ENCODE measurements at regions not wholly inside any gene's neighbourhood (a gene's known extent, or its start where the extent isn't known, plus 50 kb on each side); places are given as distances from the start of the nearest gene placed in this dataset.
A peak's percentile ranks its signal among the peaks of the same experiment; 100 is the strongest.

DNA sequence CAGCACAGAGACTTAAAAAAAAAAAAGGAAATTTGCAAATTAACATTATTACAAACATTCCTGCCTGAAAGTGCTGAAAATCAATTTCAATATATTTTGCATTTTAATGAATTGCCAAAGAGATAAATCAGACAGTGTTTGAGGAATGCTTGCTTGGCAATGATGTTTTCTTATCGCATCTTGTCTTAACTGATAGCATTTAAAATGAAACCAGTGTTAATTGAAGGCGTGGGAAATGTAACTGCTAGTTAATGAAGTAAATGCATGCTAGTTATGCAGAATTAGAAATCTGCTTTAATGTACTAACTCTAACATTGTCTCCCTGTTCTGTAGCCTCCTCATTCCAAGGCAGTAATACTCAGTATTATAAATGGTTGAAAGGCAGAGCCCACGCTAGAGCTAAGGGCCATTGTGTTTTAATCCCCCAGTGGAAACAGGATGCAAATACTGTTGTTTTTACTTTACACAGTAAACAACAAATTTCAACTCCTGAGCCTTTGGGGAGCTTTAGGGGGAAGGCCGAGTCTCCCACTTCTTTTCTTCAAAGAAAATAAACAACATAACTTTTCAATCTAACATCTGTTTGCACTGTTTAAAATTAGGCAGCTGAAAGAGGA, 586.9 kb downstream of the TLE4 start:
- no peak for DNase-seq

DNA sequence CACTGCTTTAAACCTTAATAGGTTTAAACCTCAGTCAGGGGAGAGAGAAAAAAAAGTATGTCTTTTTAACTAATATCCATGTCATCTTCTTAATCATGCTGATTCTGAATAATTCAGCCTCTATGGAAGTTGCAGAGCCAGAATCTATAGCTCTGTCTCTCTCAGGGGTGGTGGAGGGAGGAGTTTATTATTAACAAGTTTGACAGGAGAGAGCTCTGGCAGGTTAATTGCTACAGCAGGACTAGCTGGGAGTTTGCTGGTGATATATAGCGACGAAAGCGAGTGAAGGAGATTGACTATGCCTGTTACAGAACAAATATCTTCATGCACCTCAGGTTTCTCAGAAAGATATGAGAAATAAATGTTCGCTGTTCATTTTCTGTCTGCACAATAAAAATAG, 586.4 kb downstream of the TLE4 start:
- DNase-seq = no peak

DNA sequence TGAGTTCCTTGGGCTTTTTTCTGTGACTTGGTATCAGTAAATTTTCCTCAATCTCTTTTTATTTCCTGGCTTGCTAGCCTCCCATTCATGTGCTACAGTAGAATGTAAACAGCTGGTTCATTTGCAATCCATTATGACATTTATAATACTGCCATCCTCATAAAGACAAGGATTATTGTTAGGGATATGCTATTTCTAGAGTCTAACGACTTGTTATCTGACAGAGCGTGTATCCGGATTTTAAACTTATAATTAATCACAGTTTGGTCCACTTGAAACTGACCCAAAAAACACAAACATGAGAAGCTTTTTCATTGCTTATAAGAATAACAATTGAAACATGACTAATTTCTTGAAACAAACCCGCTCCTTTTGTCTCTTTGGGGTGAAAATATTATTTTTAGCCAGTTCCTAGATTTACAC, 585.8 kb downstream of the TLE4 start:
- peak; percentile 3 for DNase-seq

DNA sequence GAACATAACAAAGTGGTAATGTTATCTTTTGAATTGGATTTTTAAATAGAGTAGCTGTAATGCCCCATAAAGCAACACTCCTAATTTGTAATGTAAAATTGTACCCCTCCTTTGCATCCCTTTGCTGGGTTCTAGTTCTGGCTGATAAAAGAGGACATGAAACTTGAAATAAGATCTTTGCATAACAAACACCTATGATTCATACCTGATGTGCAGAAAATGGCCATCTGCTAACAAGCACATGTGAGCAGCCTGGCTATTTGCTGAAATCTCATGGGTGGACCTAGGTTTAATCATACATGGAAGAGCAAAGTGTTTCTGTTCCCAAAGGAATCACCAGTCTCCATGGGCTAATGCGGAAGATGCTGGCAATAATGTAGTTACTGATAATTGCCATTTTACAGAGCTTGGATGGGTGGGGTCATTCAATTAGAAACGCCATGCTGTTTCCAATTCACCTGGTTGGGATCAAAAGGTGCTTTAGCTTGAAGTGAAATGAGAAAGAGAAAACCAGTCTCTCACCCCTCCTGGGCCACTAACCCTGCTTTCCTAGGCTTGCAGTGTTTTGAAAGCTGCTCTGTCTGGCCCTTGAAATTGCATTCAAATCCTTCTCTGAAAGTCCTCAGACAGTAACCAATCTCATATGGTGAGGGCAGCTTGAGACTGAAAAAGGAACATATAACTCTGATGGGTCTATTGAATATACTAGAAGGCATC, 585.1 kb downstream of the TLE4 start:
- DNase-seq = peak; percentile 56

DNA sequence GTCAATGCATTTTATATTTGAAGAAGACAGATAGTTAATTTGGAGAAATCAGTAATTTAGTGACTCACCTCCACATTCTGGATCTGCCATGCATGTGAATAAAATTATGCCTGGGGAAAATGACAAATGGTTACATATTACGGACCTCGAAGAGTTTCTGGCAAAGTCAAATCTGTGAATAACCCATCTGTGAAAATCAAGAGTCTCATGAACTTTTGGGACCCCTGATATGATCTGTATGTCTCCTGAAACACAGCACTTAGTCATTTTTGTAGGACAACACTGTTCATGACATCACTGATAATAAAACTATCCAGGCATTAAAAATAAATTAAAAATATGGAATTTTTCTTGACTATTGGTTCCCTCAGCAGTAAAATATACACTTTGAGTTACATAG, 584.5 kb downstream of the TLE4 start:
- no peak for DNase-seq

DNA sequence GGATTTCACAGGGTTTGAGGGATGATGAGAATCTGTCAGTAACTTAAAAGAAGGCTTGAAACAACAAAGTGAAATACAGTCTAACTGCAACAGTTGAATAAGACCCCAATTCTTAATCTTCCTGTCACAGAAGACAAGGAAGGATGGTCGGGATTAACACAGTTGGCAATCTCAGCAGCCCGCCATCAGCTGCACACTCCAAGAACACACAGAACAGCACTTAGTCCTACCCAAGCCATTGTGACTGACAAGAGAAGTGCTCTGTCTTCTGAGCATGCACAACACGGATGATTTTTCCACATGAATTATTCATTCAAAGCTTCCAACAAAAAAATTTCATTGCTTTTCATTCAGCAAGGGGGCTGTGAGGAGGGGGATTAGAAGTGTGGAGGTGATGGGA, 576.1 kb downstream of the TLE4 start:
- DNase-seq = no peak

DNA sequence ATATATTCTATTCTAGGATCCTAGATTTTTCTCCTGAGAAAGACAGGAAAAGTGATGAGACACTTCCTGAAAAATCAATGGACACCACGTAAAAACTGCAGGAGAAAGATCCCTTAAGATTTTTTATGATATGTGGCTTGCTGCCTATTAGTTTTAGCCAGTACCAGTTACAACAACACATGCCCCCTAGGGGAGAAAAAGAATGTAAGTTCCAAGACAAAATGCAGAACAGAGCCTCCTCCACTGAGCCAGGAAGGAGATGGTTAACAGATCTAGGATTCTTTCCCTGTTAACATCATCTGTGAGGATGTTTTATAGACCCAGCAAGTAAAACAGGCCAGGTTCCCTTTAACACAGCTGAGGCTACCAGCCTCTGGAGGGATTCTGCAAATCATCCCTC, 574.7 kb downstream of the TLE4 start:
- DNase-seq = no peak

DNA sequence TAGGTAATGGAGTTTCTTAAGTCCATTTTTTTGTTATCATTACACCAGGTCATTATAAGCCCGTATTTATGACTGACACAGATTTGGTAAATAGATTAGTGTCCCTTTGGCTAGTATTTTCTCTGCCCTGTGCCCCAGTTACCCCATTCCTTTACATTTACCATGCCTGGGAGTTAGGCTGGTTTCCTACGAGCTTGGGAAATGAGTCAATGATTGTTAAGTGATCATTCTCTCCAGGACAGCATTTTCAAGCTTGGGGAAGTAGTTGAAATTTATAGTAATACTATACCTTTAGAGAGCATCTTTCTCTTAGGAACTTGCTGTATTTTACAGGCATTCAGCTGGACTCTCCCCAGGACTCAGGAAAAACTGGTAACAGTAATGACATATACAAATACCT, 573.1 kb downstream of the TLE4 start:
- DNase-seq = no peak

DNA sequence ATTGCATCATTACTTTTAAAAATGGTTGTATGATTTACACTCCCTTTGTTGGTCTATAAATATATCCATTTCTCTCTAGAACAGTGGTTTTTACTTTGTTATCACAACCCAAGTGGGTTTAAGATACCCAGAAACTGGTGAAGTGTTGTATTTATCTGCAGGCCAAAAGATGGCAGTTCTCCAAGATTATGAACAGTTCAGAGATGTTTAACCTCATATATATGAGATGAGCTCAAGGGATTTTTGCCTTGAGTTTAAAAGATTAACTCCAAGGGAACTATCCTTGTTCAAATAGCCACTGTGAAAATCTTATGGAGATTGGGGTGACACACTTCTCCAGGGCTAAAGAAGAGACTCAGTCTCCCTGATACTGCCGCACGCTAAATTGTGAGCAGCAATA, 572.6 kb downstream of the TLE4 start:
- DNase-seq = no peak

DNA sequence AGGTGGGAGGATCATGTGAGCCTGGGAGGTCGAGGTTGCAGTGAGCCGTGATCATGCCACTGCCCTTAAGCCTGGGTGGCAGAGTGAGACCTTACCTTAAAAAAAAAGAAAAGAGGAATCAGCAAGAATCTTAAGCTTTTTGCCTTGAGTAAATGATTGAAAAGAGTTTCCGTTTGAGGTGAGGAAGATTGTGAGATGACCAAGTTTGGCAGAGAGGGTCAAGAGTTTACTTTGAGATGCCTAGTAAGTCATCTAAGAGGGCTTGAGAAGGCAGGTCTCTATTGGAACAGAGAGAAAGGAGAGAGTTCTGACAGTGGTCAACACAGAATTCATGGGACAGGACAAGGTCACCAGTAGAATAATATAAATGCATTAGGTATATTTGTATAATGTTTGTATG, 572.1 kb downstream of the TLE4 start:
- no peak for DNase-seq

DNA sequence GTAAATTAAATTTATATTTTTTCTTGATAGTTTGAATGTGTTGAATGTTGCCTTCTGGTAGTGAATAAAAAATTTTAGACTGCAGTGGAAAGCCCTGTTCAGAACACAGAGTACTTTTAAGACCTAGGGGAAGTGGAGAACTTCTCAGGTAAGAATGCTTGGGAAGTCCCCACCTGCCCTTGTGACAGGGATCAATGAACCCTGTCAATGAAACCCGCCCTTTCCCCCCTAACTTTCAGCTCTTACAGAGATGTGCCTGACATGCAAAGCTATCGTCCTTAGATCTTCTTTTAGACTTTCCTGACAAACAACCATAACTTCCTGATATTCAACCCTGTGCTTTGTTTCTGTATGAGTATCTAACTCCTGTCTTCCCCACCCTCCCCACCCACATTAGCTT, 562.7 kb downstream of the TLE4 start:
- no peak for DNase-seq

DNA sequence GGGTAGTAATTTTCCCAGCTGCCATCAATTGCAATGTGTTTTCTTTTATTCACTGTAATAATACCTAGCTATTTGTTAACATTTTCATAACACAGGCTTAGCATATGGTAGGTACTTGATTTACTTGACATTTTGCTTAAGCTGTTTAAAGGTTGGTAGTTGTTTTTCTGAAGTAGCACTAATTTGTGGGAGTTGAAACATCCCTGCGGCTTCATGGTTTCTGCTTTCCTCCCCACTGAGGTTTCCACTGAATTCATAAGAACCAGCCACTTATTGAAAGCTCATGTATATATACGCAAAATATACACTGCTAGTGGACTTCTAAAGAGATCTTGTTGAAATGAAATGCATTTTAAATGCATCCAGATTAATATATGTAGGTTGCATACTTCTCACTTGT, 559.9 kb downstream of the TLE4 start:
- DNase-seq = no peak

DNA sequence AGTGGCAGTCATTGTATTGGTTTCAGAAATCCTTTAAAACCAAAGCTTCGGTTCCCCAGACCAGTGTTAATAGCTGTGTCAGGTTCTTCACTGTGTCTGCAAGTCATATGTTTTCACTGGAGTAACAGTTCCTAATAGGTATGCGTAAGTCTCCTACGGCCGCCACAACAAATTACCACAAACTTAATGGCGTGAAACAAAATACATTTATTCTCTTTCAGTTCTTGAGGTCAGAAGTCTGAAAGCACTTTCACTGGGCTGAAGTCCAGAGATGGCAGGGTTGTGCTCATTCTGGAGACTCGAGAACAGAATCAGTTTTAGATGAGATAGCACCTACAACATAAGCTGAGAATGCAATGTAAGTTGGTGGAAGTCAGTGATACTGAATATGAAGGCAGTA, 556.2 kb downstream of the TLE4 start:
- DNase-seq = no peak

DNA sequence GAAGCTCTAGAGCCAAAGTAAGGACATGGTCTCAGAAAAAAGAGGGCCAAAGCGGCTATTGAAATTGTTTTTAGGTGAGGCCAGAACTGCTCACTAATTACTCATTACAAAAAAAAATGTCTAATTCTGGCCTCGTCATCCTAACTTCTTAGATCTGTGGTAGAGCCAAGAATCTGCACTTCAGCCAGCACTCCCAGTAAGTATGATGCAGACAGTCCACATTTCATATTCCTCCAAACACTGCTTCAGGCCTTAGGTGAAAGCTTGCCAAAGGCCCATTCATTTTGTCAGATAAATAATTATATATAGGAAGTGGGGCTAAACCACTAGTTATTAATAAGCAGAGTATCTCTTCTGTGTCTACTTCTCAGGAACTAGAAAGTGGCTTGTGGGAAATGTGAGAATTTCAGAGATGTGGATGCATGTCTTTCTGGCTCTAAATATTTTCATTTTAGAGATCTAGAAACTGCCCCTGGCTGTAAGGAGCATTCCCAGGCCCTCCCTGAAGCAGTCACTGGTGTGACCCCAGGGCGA, 554.0 kb downstream of the TLE4 start:
- DNase-seq = no peak

DNA sequence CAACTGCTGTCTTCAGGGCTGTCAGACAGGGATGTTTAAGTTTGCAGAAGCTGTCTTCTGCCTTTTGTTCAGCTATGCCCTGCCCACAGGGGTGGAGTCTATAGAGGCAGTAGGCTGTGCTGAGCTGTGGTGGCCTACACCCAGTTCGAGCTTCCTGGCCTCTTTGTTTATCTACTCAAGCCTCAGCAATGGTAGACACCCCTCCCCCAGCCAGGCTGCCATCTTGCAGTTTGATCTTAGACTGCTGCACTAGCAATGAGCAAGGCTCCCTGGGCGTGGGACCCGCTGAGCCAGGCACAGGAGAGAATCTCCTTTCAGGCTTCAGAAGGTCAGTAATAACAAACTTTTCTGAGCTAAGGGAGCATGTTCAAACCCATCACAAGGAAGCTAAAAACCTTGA, 545.3 kb downstream of the TLE4 start:
- DNase-seq = no peak

DNA sequence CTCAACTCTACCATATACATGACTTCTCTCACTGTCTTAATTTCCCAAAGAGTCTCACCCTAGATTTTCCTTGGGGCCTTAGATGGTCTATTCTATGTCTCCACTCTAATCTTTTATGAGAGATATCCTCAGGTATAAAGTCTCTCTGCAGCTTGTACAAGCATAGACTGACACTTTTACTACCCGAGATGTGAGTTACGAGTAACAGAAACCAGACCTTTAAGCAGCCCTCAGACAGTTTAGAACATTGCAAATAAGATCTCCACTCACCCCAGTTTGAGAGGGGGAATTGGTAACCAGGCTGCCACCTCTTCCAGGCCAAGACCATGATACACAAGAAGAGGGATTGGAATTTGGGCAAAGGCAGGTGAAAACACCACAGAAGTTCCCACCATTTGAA, 542.5 kb downstream of the TLE4 start:
- no peak for DNase-seq

DNA sequence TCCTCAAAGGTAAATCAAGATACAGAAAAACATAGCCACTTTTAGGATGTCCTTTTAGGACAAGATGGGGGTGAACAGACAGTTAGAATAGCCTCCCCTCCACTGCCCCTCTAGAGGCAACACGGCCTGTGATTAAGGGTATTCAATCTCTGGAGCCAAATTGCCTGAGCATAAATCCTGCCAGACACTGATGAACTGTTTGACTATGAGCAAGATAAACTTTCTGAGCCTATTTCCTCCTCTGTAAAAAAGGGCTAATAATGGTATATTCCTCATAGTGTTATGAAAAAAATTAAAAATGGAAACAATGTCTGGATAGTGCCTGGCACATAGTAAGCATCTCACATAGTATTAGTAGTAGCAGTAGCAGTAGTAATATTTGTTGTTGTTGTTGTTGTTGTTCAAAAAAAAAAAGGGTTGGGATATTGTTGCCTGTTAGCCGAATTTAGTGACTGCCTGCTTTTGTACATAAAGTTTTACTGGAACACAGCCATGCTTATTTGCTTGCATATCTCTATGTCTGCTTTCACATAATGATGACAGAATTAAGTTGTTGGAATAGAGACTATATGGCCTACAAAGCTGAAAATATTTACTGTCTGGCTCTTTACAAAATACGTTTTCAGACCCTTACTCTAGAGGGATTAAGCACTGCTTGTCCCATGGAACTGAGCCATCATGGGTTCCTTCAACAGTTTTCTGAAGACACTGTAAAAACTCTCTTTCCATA, 536.3 kb downstream of the TLE4 start:
- no peak for DNase-seq

DNA sequence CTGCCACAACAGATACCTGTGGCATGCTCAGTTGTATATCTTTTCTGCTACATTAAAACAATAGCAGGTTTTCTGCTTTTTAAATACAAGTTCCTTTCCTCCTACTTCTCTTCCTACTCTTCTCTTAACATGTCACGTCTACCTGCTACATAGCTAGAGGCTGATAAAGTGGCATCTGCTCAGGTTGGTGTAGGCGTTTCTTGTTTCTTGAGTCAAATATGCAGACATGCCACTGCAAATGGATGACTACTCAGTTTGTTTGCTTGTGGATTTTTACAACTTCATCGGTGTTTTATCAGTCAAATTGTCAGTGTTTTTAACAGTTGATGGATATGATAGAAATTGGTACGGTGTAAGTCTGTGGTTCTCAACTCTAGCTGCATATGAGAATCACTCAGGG, 525.7 kb downstream of the TLE4 start:
- DNase-seq = no peak

DNA sequence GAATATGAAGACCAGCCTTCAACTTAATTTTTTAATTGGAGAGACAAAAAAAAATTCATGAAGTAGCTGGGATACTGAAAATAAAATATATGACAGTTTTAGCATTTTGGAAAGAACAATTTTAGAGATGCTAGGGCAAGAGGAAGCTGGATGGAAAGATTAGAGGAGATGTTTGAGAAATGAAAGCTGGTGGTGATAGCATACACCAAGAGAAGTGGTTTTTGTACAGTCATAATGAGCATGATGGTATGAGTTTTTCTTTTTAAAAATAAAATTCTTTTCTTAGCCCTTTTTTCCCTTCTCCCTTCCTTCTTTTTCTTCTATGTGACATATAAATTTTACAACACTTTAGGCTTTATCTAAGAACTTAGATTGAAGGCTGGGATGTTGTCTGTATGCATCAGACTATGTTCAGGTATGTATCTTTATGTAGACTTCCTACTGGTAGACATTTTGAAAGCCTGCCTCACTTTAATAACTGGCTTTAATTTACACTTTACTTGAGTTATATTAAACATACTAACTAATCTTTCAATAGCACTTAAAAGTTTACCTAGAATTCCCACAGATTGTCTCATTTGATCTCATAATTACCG, 522.5 kb downstream of the TLE4 start:
- no peak for DNase-seq

DNA sequence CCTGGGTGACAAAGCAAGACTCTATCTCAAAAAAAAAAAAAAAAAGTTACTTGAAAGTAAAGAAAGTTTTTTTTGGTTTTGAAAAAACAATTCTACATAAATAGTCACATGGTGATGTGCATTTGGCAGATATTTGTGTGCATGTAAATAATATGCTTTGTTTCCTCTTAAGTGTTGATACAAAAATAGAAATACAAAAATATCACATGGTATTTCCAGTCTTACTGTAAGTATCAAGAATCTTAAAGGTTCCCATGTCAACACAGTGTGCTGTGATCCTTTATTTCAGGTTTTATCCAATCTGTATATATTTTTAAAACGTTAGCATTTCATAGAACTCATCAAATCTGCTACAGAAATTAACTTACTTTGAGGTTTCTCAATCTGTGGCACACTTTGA, 521.9 kb downstream of the TLE4 start:
- DNase-seq = no peak

DNA sequence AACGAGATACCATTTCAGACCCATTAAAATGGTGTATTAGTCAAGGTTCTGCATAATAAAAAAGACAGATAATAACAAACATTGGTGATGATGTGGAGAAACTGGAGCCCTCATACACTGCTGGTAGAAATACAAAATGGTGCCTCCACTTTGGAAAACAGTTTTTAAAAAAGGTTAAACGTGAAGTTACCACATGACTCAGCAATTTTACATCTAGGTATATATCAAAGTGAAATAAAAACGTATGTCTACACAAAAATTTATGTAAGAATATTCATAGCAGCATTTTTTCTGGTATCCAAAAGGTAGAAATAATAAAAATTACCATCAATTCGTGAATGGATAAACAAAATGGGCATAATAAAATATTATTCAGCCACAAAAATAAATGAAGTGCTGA, 519.8 kb downstream of the TLE4 start:
- DNase-seq = no peak

DNA sequence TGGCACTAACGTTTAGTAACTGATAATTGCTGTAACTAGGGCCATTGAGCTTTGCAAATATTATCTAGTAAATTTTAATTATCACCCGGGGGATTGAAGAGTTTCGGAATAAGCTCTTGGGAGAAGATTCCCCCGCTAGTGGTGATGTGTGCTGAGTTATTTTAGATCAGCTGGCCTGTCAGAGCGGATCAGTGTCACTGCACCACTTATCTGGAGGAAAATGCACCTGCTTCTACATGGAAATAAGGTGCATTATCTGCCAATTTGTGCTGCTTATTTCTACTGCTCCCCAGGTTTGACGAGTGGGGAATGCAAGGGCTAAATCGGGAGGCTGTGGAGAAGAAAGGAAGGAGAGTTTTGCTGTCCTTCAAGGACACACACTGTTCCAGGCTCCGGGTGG, 518.6 kb downstream of the TLE4 start:
- no peak for DNase-seq

DNA sequence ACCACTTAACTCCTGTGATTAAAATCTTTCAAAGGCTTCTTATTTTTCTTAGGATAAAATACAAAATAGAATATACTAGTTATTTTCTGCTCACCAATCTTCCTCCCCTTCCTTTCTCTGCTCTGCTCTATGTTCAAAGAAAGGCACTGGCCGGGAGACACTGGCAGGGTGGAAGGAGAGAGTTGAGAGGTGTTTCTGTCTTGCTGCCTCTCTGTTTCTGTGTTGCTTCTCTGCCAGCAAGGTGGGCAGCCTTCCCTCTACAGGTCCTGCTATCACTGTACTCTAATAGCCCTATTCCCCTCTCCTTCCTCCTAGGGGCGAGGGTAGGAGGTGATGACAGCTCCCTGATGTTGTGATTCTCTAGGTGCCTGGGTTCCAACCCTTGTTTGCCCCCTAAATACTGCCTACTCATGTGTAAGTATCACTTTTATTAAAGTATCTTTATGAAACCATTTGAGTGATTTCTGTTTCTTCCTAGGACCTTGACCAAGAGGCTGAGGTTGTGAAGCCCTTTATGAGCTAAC, 515.1 kb downstream of the TLE4 start:
- DNase-seq = no peak

DNA sequence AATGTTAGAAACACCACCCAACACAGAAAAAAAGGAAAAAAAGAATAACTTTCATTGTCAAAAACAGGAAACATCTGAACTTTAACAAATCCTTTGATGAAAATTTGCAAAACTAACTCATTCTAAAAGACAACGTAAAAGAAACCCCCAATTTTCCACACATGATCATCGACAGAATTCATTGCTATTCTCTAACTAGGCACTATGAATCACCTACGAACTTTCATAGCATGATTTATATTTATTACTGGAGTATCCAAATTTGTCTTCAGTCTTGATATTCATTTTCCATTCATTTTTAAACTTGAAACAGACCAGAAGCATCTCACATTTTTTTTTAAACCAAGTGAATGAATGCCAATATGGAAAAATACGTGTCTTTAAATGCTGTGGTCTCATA, 514.6 kb downstream of the TLE4 start:
- DNase-seq = no peak
